C4-2B (cell line): ENCODE measurements at regions not wholly inside any gene's neighbourhood (a gene's known extent, or its start where the extent isn't known, plus 50 kb on each side); places are given as distances from the start of the nearest gene placed in this dataset.

ENCODE experiments used
- H3K27ac ChIP-seq: fragments of 450-650 bp; 2 replicates; pipeline ENCODE4 v1.5.1; 2017
- CTCF ChIP-seq: fragments of 450-650 bp; conservative IDR thresholded peaks from 2 replicates; pipeline ENCODE4 v1.5.1; 2017; ENCODE audit warnings: mild to moderate bottlenecking
- ZFX ChIP-seq: fragments of 450-650 bp; IDR thresholded peaks from 2 replicates; pipeline ENCODE4 v1.6.1; 2017

GRCh38 chr4:19614171-19614570 lies 637.5 kb upstream of the SLIT2 start:
- no peak overlapping the region for H3K27ac ChIP-seq
- no peak for TF ChIP-seq ZFX
- no peak for TF ChIP-seq CTCF

GRCh38 chr4:19596342-19596741 lies 655.4 kb upstream of the SLIT2 start:
- H3K27ac ChIP-seq, result no peak overlapping the region
- no peak for TF ChIP-seq ZFX
- TF ChIP-seq CTCF, result no peak

- TF ChIP-seq ZFX (no peak), CTCF (no peak)
- no peak overlapping the region for H3K27ac ChIP-seq
Measured at GRCh38 chr4:19592391-19592790, 659.3 kb upstream of the SLIT2 start.

- TF ChIP-seq ZFX (no peak), CTCF (no peak)
- H3K27ac ChIP-seq, result no peak overlapping the region
Measured at GRCh38 chr4:19583827-19584569, 667.7 kb upstream of the SLIT2 start.

- TF ChIP-seq CTCF, result no peak
Measured at GRCh38 chr4:19580095-19580494, 671.6 kb upstream of the SLIT2 start.

GRCh38 chr4:19579608-19580007 lies 672.1 kb upstream of the SLIT2 start:
- no peak overlapping the region for H3K27ac ChIP-seq
- no peak for TF ChIP-seq CTCF
- TF ChIP-seq ZFX, result no peak

More at GRCh38 chr4:19580095-19580494, 671.6 kb upstream of the SLIT2 start:
- H3K27ac ChIP-seq, result no peak overlapping the region

GRCh38 chr4:19577097-19577496 lies 674.6 kb upstream of the SLIT2 start:
- H3K27ac ChIP-seq, result no peak overlapping the region
- no peak for TF ChIP-seq CTCF
- no peak for TF ChIP-seq ZFX
